IPS-NIHi7 (cell line): ENCODE measurements at regions not wholly inside any gene's neighbourhood (a gene's known extent, or its start where the extent isn't known, plus 50 kb on each side); places are given as distances from the start of the nearest gene placed in this dataset.
"Not testable (repeated sequence)": the region's sequence is repeated elsewhere in the genome, so short reads cannot be mapped to it uniquely, and the experiment has no call there.

Source experiments
- DNase-seq: peaks from one replicate; pipeline ENCODE4 v3.0.0; 2012; ENCODE audit warnings: mixed read lengths; ENCODE audit errors: extremely low spot score

GRCh38 chr17:36695710-36696109 is 94.3 kb downstream of the MRM1 start:
- not testable (repeated sequence) for DNase-seq

GRCh38 chr17:36696805-36697204 is 95.4 kb downstream of the MRM1 start:
- DNase-seq = no peak

GRCh38 chr17:36697903-36698530 is 96.6 kb downstream of the MRM1 start:
- peak; percentile 73 for DNase-seq

GRCh38 chr17:36701429-36702099 is 100.2 kb downstream of the MRM1 start:
- DNase-seq = no peak

GRCh38 chr17:36702636-36703035 is 101.3 kb downstream of the MRM1 start:
- DNase-seq = no peak

GRCh38 chr17:36703860-36704266 is 102.5 kb downstream of the MRM1 start:
- peak; percentile 92 for DNase-seq

GRCh38 chr17:36705283-36705795 is 104.0 kb downstream of the MRM1 start:
- no peak for DNase-seq

GRCh38 chr17:36705874-36706731 is 104.7 kb downstream of the MRM1 start:
- DNase-seq = peak; percentile 78

- DNase-seq = no peak
Observed at GRCh38 chr17:36707904-36708303, 106.5 kb downstream of the MRM1 start.

GRCh38 chr17:36714789-36715188 is 113.4 kb downstream of the MRM1 start:
- no peak for DNase-seq

GRCh38 chr17:36715951-36716350 is 114.6 kb downstream of the MRM1 start:
- no peak for DNase-seq

- DNase-seq = no peak
Observed at GRCh38 chr17:36717088-36717487, 115.7 kb downstream of the MRM1 start.

GRCh38 chr17:36720131-36720530 is 118.7 kb downstream of the MRM1 start:
- DNase-seq = no peak

- no peak for DNase-seq
Observed at GRCh38 chr17:36721560-36722120, 120.3 kb downstream of the MRM1 start.

- DNase-seq = peak; percentile 94
Observed at GRCh38 chr17:36722121-36722902, 120.9 kb downstream of the MRM1 start.

GRCh38 chr17:36722903-36723263 is 121.5 kb downstream of the MRM1 start:
- DNase-seq = no peak

- DNase-seq = no peak
Observed at GRCh38 chr17:36723459-36724025, 122.2 kb downstream of the MRM1 start.

GRCh38 chr17:36726199-36726598 is 124.8 kb downstream of the MRM1 start:
- no peak for DNase-seq

GRCh38 chr17:36727052-36727451 is 125.7 kb downstream of the MRM1 start:
- no peak for DNase-seq

- DNase-seq = peak; percentile 37
Observed at GRCh38 chr17:36727577-36727976, 126.2 kb downstream of the MRM1 start.
